PFSK-1 (cell line): ENCODE measurements at regions not wholly inside any gene's neighbourhood (a gene's known extent, or its start where the extent isn't known, plus 50 kb on each side); places are given as distances from the start of the nearest gene placed in this dataset.

Source experiments
- TAF1 ChIP-seq: IDR thresholded peaks from 2 replicates; pipeline ENCODE4 v1.6.1; 2012; ENCODE audit warnings: low read length, control low read depth, borderline replicate concordance; ENCODE audit not compliant: insufficient read depth
- TF ChIP-seq, protein P1 (sequence below), 2 experiments: IDR thresholded peaks; 2 replicates each; pipeline versions ENCODE4 v1.6.1 to v1.8.0; 2011 to 2012; ENCODE audit warnings: low read depth in 2 of 2, low read length in 2 of 2, control low read depth in 1 of 2, inconsistent platforms in 1 of 2, mild to moderate bottlenecking in 1 of 2, moderate library complexity in 1 of 2; ENCODE audit not compliant: insufficient read depth in 1 of 2

DNA sequence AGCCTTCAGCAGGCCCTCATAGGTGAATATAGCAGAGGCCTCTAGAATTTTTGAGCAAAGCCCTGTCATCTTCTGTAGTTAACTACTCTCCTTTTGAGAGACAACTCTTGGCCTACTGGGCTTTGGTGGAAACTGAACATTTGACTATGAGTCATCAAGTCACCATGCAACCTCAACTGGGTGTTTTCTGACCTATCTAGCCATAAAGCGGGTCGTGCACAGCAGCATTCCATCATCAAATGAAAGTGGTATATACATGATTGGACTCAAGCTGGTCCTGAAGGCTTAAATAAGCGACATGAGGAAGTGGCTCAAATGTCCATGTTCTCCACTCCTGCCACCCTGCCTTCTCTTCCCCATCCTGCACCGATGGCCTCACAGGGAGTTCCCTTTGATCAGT, 1115.5 kb downstream of the TAF11L14 start:
- TF ChIP-seq, protein P1, sequence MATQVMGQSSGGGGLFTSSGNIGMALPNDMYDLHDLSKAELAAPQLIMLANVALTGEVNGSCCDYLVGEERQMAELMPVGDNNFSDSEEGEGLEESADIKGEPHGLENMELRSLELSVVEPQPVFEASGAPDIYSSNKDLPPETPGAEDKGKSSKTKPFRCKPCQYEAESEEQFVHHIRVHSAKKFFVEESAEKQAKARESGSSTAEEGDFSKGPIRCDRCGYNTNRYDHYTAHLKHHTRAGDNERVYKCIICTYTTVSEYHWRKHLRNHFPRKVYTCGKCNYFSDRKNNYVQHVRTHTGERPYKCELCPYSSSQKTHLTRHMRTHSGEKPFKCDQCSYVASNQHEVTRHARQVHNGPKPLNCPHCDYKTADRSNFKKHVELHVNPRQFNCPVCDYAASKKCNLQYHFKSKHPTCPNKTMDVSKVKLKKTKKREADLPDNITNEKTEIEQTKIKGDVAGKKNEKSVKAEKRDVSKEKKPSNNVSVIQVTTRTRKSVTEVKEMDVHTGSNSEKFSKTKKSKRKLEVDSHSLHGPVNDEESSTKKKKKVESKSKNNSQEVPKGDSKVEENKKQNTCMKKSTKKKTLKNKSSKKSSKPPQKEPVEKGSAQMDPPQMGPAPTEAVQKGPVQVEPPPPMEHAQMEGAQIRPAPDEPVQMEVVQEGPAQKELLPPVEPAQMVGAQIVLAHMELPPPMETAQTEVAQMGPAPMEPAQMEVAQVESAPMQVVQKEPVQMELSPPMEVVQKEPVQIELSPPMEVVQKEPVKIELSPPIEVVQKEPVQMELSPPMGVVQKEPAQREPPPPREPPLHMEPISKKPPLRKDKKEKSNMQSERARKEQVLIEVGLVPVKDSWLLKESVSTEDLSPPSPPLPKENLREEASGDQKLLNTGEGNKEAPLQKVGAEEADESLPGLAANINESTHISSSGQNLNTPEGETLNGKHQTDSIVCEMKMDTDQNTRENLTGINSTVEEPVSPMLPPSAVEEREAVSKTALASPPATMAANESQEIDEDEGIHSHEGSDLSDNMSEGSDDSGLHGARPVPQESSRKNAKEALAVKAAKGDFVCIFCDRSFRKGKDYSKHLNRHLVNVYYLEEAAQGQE (IDR thresholded peaks at IDR 0.05; ENCODE audit: insufficient read depth in 1 of 2, low read depth in 2 of 2, low read length in 2 of 2): no peak
- no peak for TF ChIP-seq TAF1
